D341Med (cell line): ENCODE measurements at regions not wholly inside any gene's neighbourhood (a gene's known extent, or its start where the extent isn't known, plus 50 kb on each side); places are given as distances from the start of the nearest gene placed in this dataset.
"Not testable (repeated sequence)": the region's sequence is repeated elsewhere in the genome, so short reads cannot be mapped to it uniquely, and the experiment has no call there.

Experiments
- DNase-seq: peaks from one replicate; pipeline ENCODE4 v3.0.0; 2012; ENCODE audit warnings: low spot score

- no peak for DNase-seq
Observed at GRCh38 chr12:131192951-131193350, 239.2 kb downstream of the ADGRD1 start.

GRCh38 chr12:131194166-131194565 lies 240.5 kb downstream of the ADGRD1 start:
- no peak for DNase-seq

DNA sequence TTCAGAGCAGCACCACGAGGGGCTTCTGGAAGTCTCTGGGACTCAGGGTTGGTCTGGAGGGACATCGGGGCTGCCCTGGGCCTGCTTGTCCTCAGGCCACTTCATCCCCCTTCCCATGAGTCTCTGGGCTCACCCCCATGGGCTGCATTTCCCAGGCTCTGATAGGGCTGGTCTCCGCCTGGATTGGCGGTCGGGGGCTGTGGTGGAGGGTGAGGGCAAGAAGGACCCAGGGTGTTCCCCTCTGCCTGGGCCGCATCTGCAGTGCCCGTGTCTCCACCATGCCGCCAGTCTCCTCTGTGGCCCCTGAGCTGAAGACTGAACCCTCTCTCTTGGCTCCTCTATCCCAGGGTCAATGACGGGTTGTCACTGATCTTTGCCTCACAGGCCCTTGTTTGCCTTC lies 242.1 kb downstream of the ADGRD1 start:
- no peak for DNase-seq

DNA sequence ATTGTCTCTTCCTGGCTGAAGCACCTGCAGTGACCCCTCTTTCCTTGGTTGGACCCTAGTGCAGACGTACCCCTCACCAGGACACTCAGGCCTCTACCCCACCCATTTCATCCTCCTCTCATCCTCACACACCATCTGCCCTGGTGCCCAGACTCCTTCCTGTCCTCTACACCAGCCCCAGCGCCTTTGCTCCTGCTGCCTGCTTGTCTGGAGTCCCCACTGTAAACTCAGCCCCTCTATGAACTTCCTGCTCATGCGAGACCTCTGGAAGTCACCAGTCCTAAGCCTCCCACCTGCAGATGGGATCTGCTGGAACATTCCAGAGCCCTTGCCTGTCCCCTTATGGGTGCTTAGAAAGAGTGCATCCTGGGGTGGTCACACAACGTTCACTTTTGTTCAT lies 242.5 kb downstream of the ADGRD1 start:
- no peak for DNase-seq

DNA sequence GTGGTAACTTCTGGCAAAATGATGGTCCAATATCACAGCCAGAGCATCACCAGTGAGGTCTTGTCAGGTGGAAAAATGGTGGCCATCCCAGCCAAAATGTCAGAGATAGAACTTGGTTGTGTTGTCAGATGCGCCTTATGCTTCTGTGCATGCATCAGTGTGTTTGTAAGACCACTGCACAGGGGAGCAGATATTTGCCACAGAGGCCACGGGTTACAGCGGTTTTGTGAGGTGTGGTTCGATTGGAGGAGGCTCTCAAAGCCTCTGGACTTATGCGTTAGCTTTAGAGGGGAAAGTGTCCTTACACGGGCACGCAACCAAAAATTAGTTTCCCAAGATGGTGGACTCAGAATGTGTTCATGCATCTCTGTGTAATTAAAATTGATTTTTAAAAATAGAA lies 243.8 kb downstream of the ADGRD1 start:
- no peak for DNase-seq

GRCh38 chr12:131199221-131199620 lies 245.5 kb downstream of the ADGRD1 start:
- no peak for DNase-seq

DNA sequence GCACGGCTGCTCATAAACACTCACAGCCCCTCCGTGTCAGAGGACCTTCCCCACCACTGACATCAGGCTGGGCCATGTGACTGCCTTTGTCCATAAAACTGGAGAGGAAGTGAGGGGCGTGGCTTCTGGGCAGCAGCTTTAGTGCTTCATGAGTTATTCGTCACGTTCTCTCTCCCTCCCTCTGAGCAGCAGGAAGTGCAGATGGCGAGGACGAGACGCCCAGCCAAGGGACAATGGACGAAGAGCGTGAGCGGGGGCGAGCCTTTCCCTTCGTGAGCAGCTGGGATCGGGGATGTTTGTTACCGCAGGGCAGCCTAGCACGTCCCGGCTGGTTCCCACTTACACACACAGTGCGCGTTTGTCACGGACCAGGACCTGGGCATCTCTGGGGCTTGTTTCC lies 248.2 kb downstream of the ADGRD1 start:
- not testable (repeated sequence) for DNase-seq

GRCh38 chr12:131202592-131203378 lies 249.1 kb downstream of the ADGRD1 start:
- no peak for DNase-seq

GRCh38 chr12:131203666-131204415 lies 250.1 kb downstream of the ADGRD1 start:
- no peak for DNase-seq

DNA sequence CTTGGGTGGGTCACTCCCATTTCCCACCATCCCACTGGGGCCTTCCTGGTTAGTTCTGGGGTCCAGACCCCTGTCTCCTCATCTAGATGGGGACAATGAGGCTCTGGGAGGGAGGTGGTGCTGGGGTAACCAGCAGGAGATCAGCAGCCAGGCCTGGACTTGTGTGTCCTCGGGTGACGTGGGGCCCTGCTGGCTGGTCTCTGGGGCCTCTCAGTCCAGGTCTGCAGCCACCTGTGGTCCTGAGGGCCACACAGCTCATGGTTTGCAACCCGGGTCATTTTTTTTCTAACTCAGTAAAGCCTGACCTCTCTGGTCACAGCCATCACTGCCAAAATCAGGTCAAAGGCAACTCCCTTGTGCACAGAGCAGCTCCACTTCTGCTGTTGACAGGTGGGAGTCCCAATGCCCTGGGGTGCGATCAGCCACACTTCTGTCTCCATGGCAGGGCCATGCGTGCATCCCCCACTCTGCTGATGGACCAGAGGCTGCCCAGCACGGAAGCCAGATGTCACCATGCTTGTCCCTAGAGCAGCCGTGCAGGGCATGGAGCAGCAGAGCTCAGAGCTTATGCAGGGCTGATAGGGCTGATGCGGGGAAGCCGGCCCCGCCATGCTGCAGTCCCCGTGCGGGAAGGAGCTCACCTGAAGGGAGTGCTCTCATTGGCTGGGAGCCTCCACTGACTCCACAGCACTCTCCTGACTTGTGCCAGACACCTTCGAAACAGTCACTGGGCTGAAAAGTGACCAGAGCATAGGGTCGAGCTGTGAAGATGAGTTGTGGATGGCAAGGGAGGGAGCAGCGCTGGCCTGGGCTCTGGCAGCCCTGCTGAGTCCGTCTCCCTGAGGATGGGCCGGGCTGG lies 250.9 kb downstream of the ADGRD1 start:
- DNase-seq: no peak

DNA sequence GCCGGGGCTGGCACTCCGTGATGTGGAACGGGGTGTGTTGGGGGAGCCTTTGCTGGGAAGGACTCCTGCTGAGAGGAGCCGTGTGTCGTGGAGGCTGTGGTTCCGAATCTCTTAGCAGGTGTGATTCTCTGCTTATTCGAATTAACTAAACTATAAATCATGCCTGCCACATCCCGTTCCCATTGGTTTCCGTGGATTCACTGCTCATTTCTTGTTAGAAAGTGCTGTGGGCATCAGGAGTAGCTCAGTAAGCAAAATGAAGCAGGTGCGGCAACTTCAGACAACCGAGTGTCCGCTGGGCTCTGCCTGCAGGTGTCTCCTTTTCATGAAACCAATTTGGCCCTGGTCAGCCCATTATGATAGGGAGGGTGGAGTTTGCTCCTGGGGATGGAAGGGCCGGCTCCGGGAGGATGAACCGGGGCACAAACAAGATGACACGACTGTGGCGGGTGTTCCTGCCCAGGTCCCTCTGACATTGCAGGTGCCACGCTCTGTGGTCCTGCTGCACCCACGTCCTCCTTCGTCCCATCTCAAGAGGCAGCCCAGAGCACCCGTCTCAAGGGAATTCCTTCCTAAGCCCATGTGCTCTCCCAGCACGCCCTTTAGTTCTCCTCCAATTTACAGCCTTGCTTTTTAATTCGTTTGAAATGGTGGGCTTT lies 251.7 kb downstream of the ADGRD1 start:
- DNase-seq: not testable (repeated sequence)

- not testable (repeated sequence) for DNase-seq
Observed at GRCh38 chr12:131206630-131207299, 253.1 kb downstream of the ADGRD1 start.

DNA sequence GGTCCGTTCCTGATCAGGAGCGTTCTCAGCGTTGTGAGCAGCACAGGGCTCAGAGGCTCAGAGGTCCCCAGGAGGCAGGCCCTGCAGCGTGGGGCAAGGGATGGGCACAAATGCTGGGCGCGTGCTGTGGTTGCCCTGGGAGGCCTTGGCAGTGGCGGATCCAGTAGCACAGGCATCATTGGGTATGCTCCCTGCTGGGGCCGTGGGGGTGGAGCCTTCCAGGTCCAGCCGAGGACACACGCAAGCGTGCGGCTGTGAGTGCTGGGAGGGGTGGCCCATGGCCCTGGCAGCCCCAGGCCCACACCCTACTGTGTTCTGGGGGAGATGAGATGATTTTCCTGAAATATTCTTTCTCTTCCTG lies 253.6 kb downstream of the ADGRD1 start:
- not testable (repeated sequence) for DNase-seq

GRCh38 chr12:131207841-131208240 lies 254.1 kb downstream of the ADGRD1 start:
- DNase-seq: not testable (repeated sequence)

- DNase-seq: no peak
Observed at GRCh38 chr12:131208425-131208824, 254.7 kb downstream of the ADGRD1 start.

GRCh38 chr12:131209082-131210070 lies 255.7 kb downstream of the ADGRD1 start:
- no peak for DNase-seq

DNA sequence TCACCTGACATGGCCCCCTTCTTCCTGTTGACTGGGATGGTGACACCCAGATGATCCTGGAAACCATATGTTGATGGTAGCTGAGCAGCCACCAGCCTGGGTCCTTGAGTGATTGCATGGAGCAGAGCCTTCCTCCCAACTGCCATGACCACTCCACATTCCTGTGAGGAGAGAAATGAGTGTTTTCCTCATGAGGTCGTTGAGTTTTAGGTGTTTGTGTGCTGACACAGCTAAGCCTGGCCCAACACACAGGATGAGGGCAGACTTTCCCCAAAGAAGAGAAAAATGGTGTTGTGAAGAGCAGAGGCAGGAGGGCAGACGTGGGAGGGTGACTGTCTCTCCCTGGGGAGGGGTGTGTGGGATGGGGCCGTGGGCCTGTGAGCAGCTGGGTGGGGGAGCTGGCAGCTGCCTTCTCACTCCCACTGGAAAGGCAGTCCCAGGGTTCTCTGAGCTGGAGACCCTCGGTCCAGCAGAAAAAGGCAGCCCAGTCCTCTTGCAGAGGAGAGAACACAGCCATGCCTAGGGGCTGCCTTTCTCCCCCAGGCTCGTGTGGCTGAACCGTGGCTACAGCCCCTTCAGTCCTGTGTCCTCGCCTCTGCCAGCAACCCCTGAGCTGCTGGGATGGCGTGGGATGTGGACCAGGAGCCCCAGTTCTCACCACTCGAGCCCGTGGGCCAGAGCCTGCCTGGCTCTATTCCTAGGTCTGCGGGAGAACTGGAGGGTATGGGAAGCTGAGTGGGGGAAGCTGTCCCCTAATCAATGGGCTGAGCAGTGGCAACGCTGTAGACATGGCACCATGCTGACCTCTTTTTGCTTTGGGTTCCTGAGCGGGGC lies 257.0 kb downstream of the ADGRD1 start:
- no peak for DNase-seq

DNA sequence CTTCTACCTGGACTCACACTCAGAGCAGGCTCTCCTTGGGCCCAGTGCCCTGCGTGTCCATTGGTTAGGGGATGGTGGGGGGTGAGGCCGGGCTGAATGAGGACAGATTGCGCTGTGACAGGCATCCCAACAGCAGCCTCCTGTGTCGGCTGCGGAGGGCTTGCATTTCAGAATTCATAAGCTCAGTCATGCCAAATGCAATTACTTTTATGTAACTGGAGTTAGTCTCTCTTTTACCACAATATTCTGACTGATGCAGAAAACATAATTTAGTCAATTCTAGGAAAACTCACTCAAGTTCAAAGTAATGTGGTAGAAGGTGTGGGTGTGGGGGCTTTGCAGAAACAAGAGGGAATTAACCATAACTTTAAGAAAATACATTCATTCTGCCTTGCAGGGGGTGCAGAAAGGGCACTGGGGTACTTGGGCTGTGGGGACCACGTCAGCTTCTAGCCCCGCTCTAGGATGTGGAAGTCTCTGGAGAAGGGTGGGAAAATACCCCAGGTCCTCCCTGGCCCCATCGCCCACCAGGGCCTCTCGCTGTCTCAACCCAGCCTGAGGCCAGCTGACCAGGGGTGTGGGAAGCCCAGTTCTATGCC lies 257.7 kb downstream of the ADGRD1 start:
- DNase-seq: no peak

- no peak for DNase-seq
Observed at GRCh38 chr12:131213896-131214442, 260.3 kb downstream of the ADGRD1 start.
